DND-41 (cell line): ENCODE measurements at regions not wholly inside any gene's neighbourhood (a gene's known extent, or its start where the extent isn't known, plus 50 kb on each side); places are given as distances from the start of the nearest gene placed in this dataset.

Source experiments
- ATAC-seq: fragments of 200-7000 bp; cut with Tn5 transposase; 3 replicates; pipeline ENCODE4 v1.9.1; 2021; ENCODE audit warnings: low read depth; ENCODE audit not compliant: insufficient read depth
- DNase-seq: peaks from one replicate; pipeline ENCODE4 v3.0.0-alpha.2; 2020
- H2AFZ ChIP-seq: 2 replicates; pipeline ENCODE4 v1.6.0; 2012; ENCODE audit warnings: low read depth, low read length
- H3K27ac ChIP-seq: 2 replicates; pipeline ENCODE4 v1.5.1; 2012; ENCODE audit warnings: low read length, inconsistent platforms
- H3K27me3 ChIP-seq: fragments of 200-600 bp; sonication (generic); 2 replicates; pipeline ENCODE4 v1.6.0; 2012; ENCODE audit warnings: low read length, mild to moderate bottlenecking, inconsistent platforms; ENCODE audit not compliant: insufficient read depth, poor library complexity
- H3K36me3 ChIP-seq: 2 replicates; pipeline ENCODE4 v1.5.1; 2012; ENCODE audit warnings: low read length, inconsistent platforms; ENCODE audit not compliant: insufficient read depth
- H3K4me1 ChIP-seq: 2 replicates; pipeline ENCODE4 v1.5.1; 2012; ENCODE audit warnings: mild to moderate bottlenecking, low read length; ENCODE audit not compliant: insufficient read depth
- H3K4me2 ChIP-seq: 2 replicates; pipeline ENCODE4 v1.6.0; 2012; ENCODE audit warnings: mild to moderate bottlenecking, moderate library complexity, low read length, inconsistent platforms; ENCODE audit not compliant: insufficient read depth
- H3K4me3 ChIP-seq, 2 experiments: fragments of 200-600 bp in 1 of 2; shearing (Covaris generic) in 1 of 2; 2 replicates each; pipeline ENCODE4 v1.5.1; 2012 to 2016; ENCODE audit warnings: inconsistent platforms in 2 of 2, low read length in 2 of 2, mild to moderate bottlenecking in 2 of 2, low read depth in 1 of 2, moderate library complexity in 1 of 2
- H3K79me2 ChIP-seq: 2 replicates; pipeline ENCODE4 v1.6.0; 2012; ENCODE audit warnings: low read length, inconsistent platforms; ENCODE audit not compliant: insufficient read depth
- H3K9ac ChIP-seq: 2 replicates; pipeline ENCODE4 v1.6.0; 2012; ENCODE audit warnings: low read depth, mild to moderate bottlenecking, inconsistent platforms, low read length, moderate library complexity
- H3K9me3 ChIP-seq: 2 replicates; pipeline ENCODE4 v1.5.1; 2012; ENCODE audit warnings: low read length, moderate library complexity, mild to moderate bottlenecking, inconsistent platforms; ENCODE audit not compliant: insufficient read depth, severe bottlenecking
- H4K20me1 ChIP-seq: 2 replicates; pipeline ENCODE4 v1.6.0; 2012; ENCODE audit warnings: low read length; ENCODE audit not compliant: insufficient read depth
- CTCF ChIP-seq: IDR thresholded peaks from 2 replicates; pipeline ENCODE4 v1.5.1; 2012; ENCODE audit warnings: borderline replicate concordance, low read length, moderate library complexity, mild to moderate bottlenecking; ENCODE audit not compliant: poor library complexity, severe bottlenecking; ENCODE audit errors: extremely low read depth
- EZH2 ChIP-seq: IDR thresholded peaks from 3 replicates; pipeline ENCODE4 v1.6.1; 2012; ENCODE audit warnings: borderline replicate concordance, low read depth, mild to moderate bottlenecking, moderate library complexity, low read length, inconsistent platforms; ENCODE audit not compliant: severe bottlenecking

DNA sequence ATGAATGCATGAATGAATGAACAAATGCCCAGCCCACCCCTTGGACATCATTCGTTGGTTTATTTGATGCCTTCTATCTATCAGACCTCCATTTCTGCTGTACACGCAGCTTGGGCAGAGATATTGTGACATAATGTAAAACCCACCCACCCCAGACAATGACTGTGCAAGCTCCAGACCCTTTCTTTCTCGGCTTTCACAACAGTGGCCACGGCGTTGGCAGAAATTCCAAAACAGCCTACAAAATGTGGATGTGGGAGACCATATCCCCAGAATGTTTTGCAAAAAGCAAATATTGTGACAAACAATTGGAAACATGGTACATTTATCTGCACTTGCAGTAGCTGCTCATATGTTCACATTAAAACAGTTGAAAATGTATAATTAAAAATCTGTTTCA, 162.0 kb upstream of the MAFB start:
- Histone ChIP-seq H3K27me3 (no peaks in the 10 kb centered on the region), H3K4me3 (no peak overlapping the region), H2AFZ (no peak overlapping the region), H3K4me2 (no peak overlapping the region), H3K27ac (no peak overlapping the region), H3K36me3 (no peaks in the 10 kb centered on the region), H4K20me1 (no peaks in the 10 kb centered on the region), H3K9ac (no peak overlapping the region), H3K9me3 (no peaks in the 10 kb centered on the region), H3K79me2 (no peaks in the 10 kb centered on the region), H3K4me1 (peaks cover 9% of the 10 kb centered on the region)
- ATAC-seq (no peak), DNase-seq (no peak)
- no peak for TF ChIP-seq EZH2
- no peak for TF ChIP-seq CTCF

- no peaks in the 10 kb centered on the region for H4K20me1 ChIP-seq
- DNase-seq, result no peak
- H3K4me3 ChIP-seq, result no peak overlapping the region
- no peaks in the 10 kb centered on the region for H3K27me3 ChIP-seq
- H3K4me2 ChIP-seq, result no peak overlapping the region
- H3K9me3 ChIP-seq, result no peaks in the 10 kb centered on the region
- TF ChIP-seq EZH2, result no peak
- no peak for TF ChIP-seq CTCF
- no peaks in the 10 kb centered on the region for H3K36me3 ChIP-seq
- no peak overlapping the region for H3K27ac ChIP-seq
- no peaks in the 10 kb centered on the region for H3K4me1 ChIP-seq
- H3K9ac ChIP-seq, result no peak overlapping the region
- H3K79me2 ChIP-seq, result no peaks in the 10 kb centered on the region
- H2AFZ ChIP-seq, result no peak overlapping the region
- no peak for ATAC-seq
These were observed 166.2 kb upstream of the MAFB start for GRCh38 chr20:40855269-40855668.

GRCh38 chr20:40856653-40857052, 167.6 kb upstream of the MAFB start:
- Histone ChIP-seq H3K79me2 (no peaks in the 10 kb centered on the region), H2AFZ (no peak overlapping the region), H4K20me1 (no peaks in the 10 kb centered on the region), H3K27me3 (no peaks in the 10 kb centered on the region), H3K9me3 (no peaks in the 10 kb centered on the region), H3K36me3 (no peaks in the 10 kb centered on the region), H3K4me1 (no peaks in the 10 kb centered on the region), H3K27ac (no peak overlapping the region), H3K9ac (no peak overlapping the region), H3K4me3 (no peak overlapping the region), H3K4me2 (no peak overlapping the region)
- TF ChIP-seq EZH2 (no peak), CTCF (no peak)
- DNase-seq (no peak), ATAC-seq (no peak)

- Histone ChIP-seq H3K36me3 (no peaks in the 10 kb centered on the region), H3K4me3 (no peak overlapping the region), H3K9me3 (no peaks in the 10 kb centered on the region), H3K4me2 (no peak overlapping the region), H3K9ac (no peak overlapping the region), H3K27me3 (no peaks in the 10 kb centered on the region), H3K27ac (no peak overlapping the region), H3K79me2 (no peaks in the 10 kb centered on the region), H2AFZ (no peak overlapping the region), H3K4me1 (no peaks in the 10 kb centered on the region), H4K20me1 (no peaks in the 10 kb centered on the region)
- ATAC-seq, result no peak
- no peak for DNase-seq
- TF ChIP-seq CTCF, result no peak
- TF ChIP-seq EZH2, result no peak
These were observed 168.1 kb upstream of the TOP1 start for GRCh38 chr20:40860487-40860902.
